PC-9 (cell line): ENCODE measurements at regions not wholly inside any gene's neighbourhood (a gene's known extent, or its start where the extent isn't known, plus 50 kb on each side); places are given as distances from the start of the nearest gene placed in this dataset.
"Not testable (repeated sequence)": the region's sequence is repeated elsewhere in the genome, so short reads cannot be mapped to it uniquely, and the experiment has no call there.

ENCODE experiments used
- BruUV-seq: library from RNA; stranded (reverse); fragments of 400-500 nt; replicated peaks from 2 replicates; lab custom pipeline; 2021; lab: Mats Ljungman, UMichigan
- CTCF ChIA-PET: fragments of 300-600 bp; sonication (Branson Sonifier 250); formaldehyde crosslinking; loops from one replicate; lab custom pipeline; 2022; ENCODE audit warnings: antibody characterized with exemption; lab: Charles Lee
- POLR2A ChIA-PET: fragments of 300-600 bp; sonication (Branson Sonifier 250); formaldehyde crosslinking; loops from one replicate; lab custom pipeline; 2022; ENCODE audit warnings: antibody characterized with exemption; ENCODE audit not compliant: unreplicated experiment; lab: Charles Lee
- DNase-seq, 2 experiments: peaks; one replicate each; pipeline versions ENCODE4 v3.0.0 to v3.0.0-alpha.2; 2015 to 2022; ENCODE audit warnings: mixed read lengths in 1 of 2
- H2AFZ ChIP-seq: fragments of 200-600 bp; sonication (generic); 2 replicates; pipeline ENCODE4 v1.8.1; 2017; ENCODE audit warnings: antibody characterized with exemption
- H3F3A ChIP-seq: fragments of 200-600 bp; sonication (generic); 2 replicates; pipeline ENCODE4 v1.8.1; 2017; ENCODE audit warnings: antibody characterized with exemption, mild to moderate bottlenecking, low read depth; ENCODE audit not compliant: insufficient read depth
- H3K27ac ChIP-seq: fragments of 200-600 bp; sonication (generic); 2 replicates; pipeline ENCODE4 v1.6.1; 2016; ENCODE audit warnings: mixed run types
- H3K27me3 ChIP-seq: fragments of 200-600 bp; sonication (generic); 2 replicates; pipeline ENCODE4 v1.6.1; 2016; ENCODE audit warnings: low read depth, mixed run types; ENCODE audit not compliant: insufficient read depth
- H3K36me3 ChIP-seq: fragments of 200-600 bp; sonication (generic); 2 replicates; pipeline ENCODE4 v1.6.1; 2016; ENCODE audit warnings: low read depth, mixed run types
- H3K4me1 ChIP-seq: fragments of 200-600 bp; sonication (generic); replicated peaks from 2 replicates; pipeline ENCODE4 v1.6.1; 2016; ENCODE audit warnings: mixed run types; ENCODE audit not compliant: insufficient read depth
- H3K4me2 ChIP-seq: fragments of 200-600 bp; sonication (generic); 2 replicates; pipeline ENCODE4 v1.6.1; 2017; ENCODE audit warnings: mixed run types
- H3K4me3 ChIP-seq: fragments of 200-600 bp; sonication (generic); 2 replicates; pipeline ENCODE4 v1.6.1; 2016; ENCODE audit warnings: mixed run types
- H3K79me2 ChIP-seq: fragments of 200-600 bp; sonication (generic); 2 replicates; pipeline ENCODE4 v1.6.1; 2017; ENCODE audit warnings: low read depth, mixed run types
- H3K9me2 ChIP-seq: fragments of 200-600 bp; sonication (generic); 2 replicates; pipeline ENCODE4 v1.8.1; 2017; ENCODE audit warnings: mild to moderate bottlenecking; ENCODE audit not compliant: insufficient read depth
- H3K9me3 ChIP-seq: fragments of 200-600 bp; sonication (generic); 2 replicates; pipeline ENCODE4 v1.8.1; 2016; ENCODE audit warnings: low read depth; ENCODE audit not compliant: insufficient read depth
- H4K20me1 ChIP-seq: fragments of 200-600 bp; sonication (generic); 2 replicates; pipeline ENCODE4 v1.8.1; 2017; ENCODE audit not compliant: insufficient read depth
- CTCF ChIP-seq: fragments of 200-600 bp; sonication (generic); conservative IDR thresholded peaks from 2 replicates; pipeline ENCODE4 v1.6.1; 2017; ENCODE audit warnings: mixed run types, antibody characterized with exemption, mild to moderate bottlenecking, moderate library complexity
- EZH2 ChIP-seq: fragments of 200-600 bp; sonication (generic); IDR thresholded peaks from 2 replicates; pipeline ENCODE4 v1.8.0; 2017; ENCODE audit warnings: antibody characterized with exemption, low read depth
- intact Hi-C: fragments of 100-400 bp; cut with micrococcal nuclease; formaldehyde crosslinking; loops from one replicate; pipeline ENCODE4 v1.10.0; 2022; ENCODE audit not compliant: unreplicated experiment

DNA sequence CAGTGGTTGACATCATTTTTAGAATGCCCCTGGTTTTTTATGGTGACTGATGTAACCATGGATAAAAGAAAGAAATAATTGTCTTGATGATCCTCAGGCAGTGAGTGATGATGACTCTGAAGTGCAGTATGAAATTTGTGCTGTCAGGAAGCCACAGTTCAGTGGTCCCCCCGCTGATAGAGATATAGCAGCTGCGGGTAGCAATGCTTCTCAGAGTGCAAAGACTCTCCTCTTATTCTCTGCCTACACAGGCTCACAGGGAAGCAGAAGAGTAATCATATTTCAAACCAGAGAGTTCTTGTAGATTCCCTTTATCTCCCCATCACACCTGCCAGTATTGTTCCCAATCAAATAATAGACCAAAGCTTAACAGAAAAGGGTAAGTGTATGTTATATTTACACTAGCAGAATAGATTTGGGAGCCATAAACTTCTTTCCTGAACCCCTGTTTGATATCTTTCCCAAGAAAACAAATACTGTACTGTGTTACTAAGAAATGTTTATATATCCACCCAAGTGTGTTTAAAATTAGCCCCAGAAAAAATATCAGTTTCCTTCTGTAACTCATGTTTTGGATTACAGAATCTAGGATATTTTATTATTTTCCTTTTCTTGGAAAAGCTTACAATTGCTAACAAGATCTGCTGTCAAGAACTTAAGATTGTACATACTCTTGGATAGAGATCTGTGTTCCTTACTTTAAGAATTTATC, 1817.4 kb upstream of the FLRT2 start:
- CTCF ChIA-PET: no interaction called here
- intact Hi-C loops: no loop called here
- no TSS peak for BruUV-seq

DNA sequence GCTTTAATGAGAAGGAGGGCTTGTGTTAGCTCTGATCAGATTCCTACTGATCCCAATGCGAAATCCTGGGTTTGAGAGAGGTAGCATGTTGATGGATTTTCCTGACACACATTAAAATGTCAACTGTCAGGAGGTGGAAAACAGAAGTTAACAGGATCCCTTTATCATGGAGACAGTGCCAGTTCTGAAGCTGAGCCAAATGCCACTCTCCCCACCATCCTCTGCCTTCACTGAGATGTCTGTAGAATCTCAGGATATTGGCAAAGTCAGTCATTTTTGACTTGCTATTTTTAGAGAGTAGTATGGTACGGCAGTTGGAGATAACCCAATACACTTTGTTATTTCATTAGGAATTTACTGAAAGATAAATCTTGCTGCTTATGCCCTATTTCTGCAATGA, 1816.2 kb upstream of the FLRT2 start:
- no peaks in the 10 kb centered on the region for H3K79me2 ChIP-seq
- POLR2A ChIA-PET: no interaction called here
- no peaks in the 10 kb centered on the region for H4K20me1 ChIP-seq
- no peaks in the 10 kb centered on the region for H3K36me3 ChIP-seq
- no TSS peak for BruUV-seq
- no peak overlapping the region for H3K27ac ChIP-seq
- TF ChIP-seq EZH2 (no peak), CTCF (no peak)
- H3K4me2 ChIP-seq: no peak overlapping the region
- no peak overlapping the region for H2AFZ ChIP-seq
- H3K4me3 ChIP-seq: no peak overlapping the region
- no peaks in the 10 kb centered on the region for H3K4me1 ChIP-seq
- intact Hi-C loops: no loop called here
- CTCF ChIA-PET: no interaction called here
- no peak for DNase-seq
- no peaks in the 10 kb centered on the region for H3K9me2 ChIP-seq
- H3K9me3 ChIP-seq: no peaks in the 10 kb centered on the region
- no peaks in the 10 kb centered on the region for H3F3A ChIP-seq
- no peaks in the 10 kb centered on the region for H3K27me3 ChIP-seq

More for the DNA sequence above, 1817.4 kb upstream of the FLRT2 start:
- Histone ChIP-seq H3K4me2 (no peak overlapping the region), H3K9me2 (no peaks in the 10 kb centered on the region), H3K9me3 (no peaks in the 10 kb centered on the region), H2AFZ (no peak overlapping the region), H3K27me3 (no peaks in the 10 kb centered on the region), H3K79me2 (no peaks in the 10 kb centered on the region), H3K27ac (no peak overlapping the region), H4K20me1 (no peaks in the 10 kb centered on the region), H3F3A (no peaks in the 10 kb centered on the region), H3K4me1 (no peaks in the 10 kb centered on the region), H3K4me3 (no peak overlapping the region), H3K36me3 (no peaks in the 10 kb centered on the region)
- POLR2A ChIA-PET: no interaction called here
- no peak for DNase-seq
- TF ChIP-seq CTCF (no peak), EZH2 (no peak)

DNA sequence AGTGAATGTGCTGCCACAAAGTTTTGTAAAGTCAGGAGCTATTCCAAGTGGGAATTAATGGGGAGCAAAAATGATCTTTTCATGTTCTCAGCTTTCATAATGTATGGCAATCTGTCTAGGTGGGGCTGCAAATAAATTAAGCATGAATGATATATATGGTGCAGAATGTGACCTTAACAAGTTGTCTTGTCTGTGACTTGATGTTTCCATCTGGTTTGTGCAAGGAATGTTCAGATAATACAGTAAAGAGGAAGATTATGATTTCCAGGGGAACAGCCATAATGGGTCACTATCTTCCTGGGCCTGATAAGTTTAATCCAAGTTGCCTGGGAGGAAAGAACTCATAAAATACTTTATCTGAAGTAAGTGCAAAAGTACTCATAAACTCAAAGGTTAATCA, 1815.8 kb upstream of the FLRT2 start:
- no TSS peak for BruUV-seq

DNA sequence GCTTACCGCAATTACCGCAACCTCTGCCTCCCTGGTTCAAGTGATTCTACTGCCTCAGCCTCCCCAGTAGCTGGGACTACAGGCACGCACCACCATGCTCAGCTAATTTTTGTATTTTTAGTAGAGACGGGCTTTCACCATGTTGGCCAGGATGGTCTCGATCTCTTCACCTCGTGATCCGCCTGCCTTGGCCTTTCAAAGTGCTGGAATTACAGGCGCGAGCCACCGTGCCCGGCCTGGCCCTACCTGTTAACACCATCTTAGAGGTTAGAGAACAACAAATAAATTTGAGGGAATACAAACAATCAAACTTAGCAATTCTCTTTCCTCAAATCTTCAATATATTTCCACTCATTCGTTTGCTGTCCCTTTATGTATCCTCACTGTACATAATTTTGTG, 1810.5 kb upstream of the FLRT2 start:
- H3K27ac ChIP-seq, H3K36me3 ChIP-seq, intact Hi-C loops, POLR2A ChIA-PET, H2AFZ ChIP-seq, H3K4me3 ChIP-seq, DNase-seq, H3K4me2 ChIP-seq, BruUV-seq, H3K9me3 ChIP-seq, H4K20me1 ChIP-seq, H3K79me2 ChIP-seq, H3K27me3 ChIP-seq, H3K4me1 ChIP-seq, CTCF ChIA-PET, H3F3A ChIP-seq, H3K9me2 ChIP-seq: not testable (repeated sequence)

More for the DNA sequence above, 1815.8 kb upstream of the FLRT2 start:
- CTCF ChIA-PET: no interaction called here
- Histone ChIP-seq H3K4me3 (no peak overlapping the region), H3K36me3 (no peaks in the 10 kb centered on the region), H3K27ac (no peak overlapping the region), H3K9me2 (no peaks in the 10 kb centered on the region), H3K4me1 (no peaks in the 10 kb centered on the region), H4K20me1 (no peaks in the 10 kb centered on the region), H3K27me3 (no peaks in the 10 kb centered on the region), H3K4me2 (no peak overlapping the region), H3K9me3 (no peaks in the 10 kb centered on the region), H3F3A (no peaks in the 10 kb centered on the region), H2AFZ (no peak overlapping the region), H3K79me2 (no peaks in the 10 kb centered on the region)
- TF ChIP-seq EZH2 (no peak), CTCF (no peak)
- POLR2A ChIA-PET: no interaction called here
- intact Hi-C loops: no loop called here
- no peak for DNase-seq
